Panc1 (cell line): ENCODE measurements at regions not wholly inside any gene's neighbourhood (a gene's known extent, or its start where the extent isn't known, plus 50 kb on each side); places are given as distances from the start of the nearest gene placed in this dataset.

Source experiments
- CTCF ChIP-seq: fragments of 450-650 bp; IDR thresholded peaks from 2 replicates; pipeline ENCODE4 v1.5.1; 2017; ENCODE audit warnings: mild to moderate bottlenecking
- POLR2AphosphoS5 ChIP-seq: IDR thresholded peaks from 2 replicates; pipeline ENCODE4 v1.6.1; 2012; ENCODE audit warnings: mild to moderate bottlenecking, low read depth, low read length, moderate library complexity
- SIN3A ChIP-seq: IDR thresholded peaks from 2 replicates; pipeline ENCODE4 v1.6.1; 2012; ENCODE audit warnings: low read depth, mild to moderate bottlenecking, low read length, moderate library complexity, borderline replicate concordance; ENCODE audit not compliant: insufficient read depth
- TCF7L2 ChIP-seq: IDR thresholded peaks from 2 replicates; pipeline ENCODE4 v1.6.1; 2011; ENCODE audit warnings: mild to moderate bottlenecking, low read depth, low read length, inconsistent platforms
- TF ChIP-seq, protein P1 (sequence below), 2 experiments: IDR thresholded peaks; 2 replicates each; pipeline ENCODE4 v1.6.1; 2011 to 2012; ENCODE audit warnings: low read depth in 2 of 2, control low read depth in 1 of 2, low read length in 1 of 2, mild to moderate bottlenecking in 1 of 2, moderate library complexity in 1 of 2; ENCODE audit not compliant: insufficient read depth in 1 of 2

GRCh38 chr5:27414099-27414498 lies 375.7 kb upstream of the CDH9 start:
- TF ChIP-seq CTCF (no peak), POLR2AphosphoS5 (no peak), SIN3A (no peak), TCF7L2 (no peak)
- TF ChIP-seq, protein P1, sequence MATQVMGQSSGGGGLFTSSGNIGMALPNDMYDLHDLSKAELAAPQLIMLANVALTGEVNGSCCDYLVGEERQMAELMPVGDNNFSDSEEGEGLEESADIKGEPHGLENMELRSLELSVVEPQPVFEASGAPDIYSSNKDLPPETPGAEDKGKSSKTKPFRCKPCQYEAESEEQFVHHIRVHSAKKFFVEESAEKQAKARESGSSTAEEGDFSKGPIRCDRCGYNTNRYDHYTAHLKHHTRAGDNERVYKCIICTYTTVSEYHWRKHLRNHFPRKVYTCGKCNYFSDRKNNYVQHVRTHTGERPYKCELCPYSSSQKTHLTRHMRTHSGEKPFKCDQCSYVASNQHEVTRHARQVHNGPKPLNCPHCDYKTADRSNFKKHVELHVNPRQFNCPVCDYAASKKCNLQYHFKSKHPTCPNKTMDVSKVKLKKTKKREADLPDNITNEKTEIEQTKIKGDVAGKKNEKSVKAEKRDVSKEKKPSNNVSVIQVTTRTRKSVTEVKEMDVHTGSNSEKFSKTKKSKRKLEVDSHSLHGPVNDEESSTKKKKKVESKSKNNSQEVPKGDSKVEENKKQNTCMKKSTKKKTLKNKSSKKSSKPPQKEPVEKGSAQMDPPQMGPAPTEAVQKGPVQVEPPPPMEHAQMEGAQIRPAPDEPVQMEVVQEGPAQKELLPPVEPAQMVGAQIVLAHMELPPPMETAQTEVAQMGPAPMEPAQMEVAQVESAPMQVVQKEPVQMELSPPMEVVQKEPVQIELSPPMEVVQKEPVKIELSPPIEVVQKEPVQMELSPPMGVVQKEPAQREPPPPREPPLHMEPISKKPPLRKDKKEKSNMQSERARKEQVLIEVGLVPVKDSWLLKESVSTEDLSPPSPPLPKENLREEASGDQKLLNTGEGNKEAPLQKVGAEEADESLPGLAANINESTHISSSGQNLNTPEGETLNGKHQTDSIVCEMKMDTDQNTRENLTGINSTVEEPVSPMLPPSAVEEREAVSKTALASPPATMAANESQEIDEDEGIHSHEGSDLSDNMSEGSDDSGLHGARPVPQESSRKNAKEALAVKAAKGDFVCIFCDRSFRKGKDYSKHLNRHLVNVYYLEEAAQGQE (IDR thresholded peaks at IDR 0.05; ENCODE audit: insufficient read depth in 1 of 2, low read depth in 2 of 2, low read length in 1 of 2): no peak
